Ishikawa (cell line): ENCODE measurements at regions not wholly inside any gene's neighbourhood (a gene's known extent, or its start where the extent isn't known, plus 50 kb on each side); places are given as distances from the start of the nearest gene placed in this dataset.

Experiments
- CEBPB ChIP-seq: IDR thresholded peaks from 2 replicates; pipeline ENCODE4 v1.6.1; 2012
- CREB1 ChIP-seq: IDR thresholded peaks from 2 replicates; pipeline ENCODE4 v1.6.1; 2012; ENCODE audit warnings: low read depth
- EGR1 ChIP-seq: IDR thresholded peaks from 2 replicates; pipeline ENCODE4 v1.6.1; 2012
- EP300 ChIP-seq: IDR thresholded peaks from 2 replicates; pipeline ENCODE4 v1.6.1; 2012; ENCODE audit warnings: borderline replicate concordance
- FOXM1 ChIP-seq: IDR thresholded peaks from 2 replicates; pipeline ENCODE4 v1.6.1; 2012; ENCODE audit warnings: low read depth, borderline replicate concordance
- RAD21 ChIP-seq: IDR thresholded peaks from 2 replicates; pipeline ENCODE4 v1.6.1; 2012; ENCODE audit warnings: low read depth
- REST ChIP-seq: IDR thresholded peaks from 2 replicates; pipeline ENCODE4 v1.6.1; 2012; ENCODE audit warnings: low read depth, mild to moderate bottlenecking
- TAF1 ChIP-seq: IDR thresholded peaks from 2 replicates; pipeline ENCODE4 v1.6.1; 2012; ENCODE audit warnings: low read depth, mild to moderate bottlenecking
- TEAD4 ChIP-seq: IDR thresholded peaks from 2 replicates; pipeline ENCODE4 v1.6.1; 2012
- YY1 ChIP-seq: IDR thresholded peaks from 2 replicates; pipeline ENCODE4 v1.6.1; 2012; ENCODE audit warnings: low read depth
- TF ChIP-seq, protein P1 (sequence below): IDR thresholded peaks from 2 replicates; pipeline ENCODE4 v1.6.1; 2012
- TF ChIP-seq, protein P2 (sequence below): IDR thresholded peaks from 2 replicates; pipeline ENCODE4 v1.6.1; 2012

DNA sequence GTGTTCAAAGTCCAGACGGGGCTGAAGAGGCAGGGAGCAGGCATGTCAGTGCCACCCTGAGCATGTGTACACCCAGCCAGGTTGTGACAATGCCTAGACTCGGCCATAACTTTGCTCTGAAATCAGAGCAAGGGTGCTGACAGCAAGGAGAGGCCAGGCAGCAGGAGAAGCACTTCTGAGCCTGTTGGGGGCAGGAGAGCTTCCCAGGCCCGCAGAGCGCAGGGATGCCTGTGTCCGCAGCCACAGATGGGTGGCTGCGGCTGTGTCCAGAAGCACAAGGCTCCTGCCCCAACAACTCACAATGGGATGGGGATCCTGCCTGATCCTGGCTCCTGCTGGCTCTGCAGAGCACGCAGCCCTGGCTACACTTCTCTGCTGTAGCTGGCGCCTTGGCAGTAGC lies 373.9 kb downstream of the CHSY3 start:
- TF ChIP-seq CEBPB = no peak
- TF ChIP-seq RAD21 = no peak
- TF ChIP-seq REST = no peak
- TF ChIP-seq EGR1 = no peak
- TF ChIP-seq, protein P1, sequence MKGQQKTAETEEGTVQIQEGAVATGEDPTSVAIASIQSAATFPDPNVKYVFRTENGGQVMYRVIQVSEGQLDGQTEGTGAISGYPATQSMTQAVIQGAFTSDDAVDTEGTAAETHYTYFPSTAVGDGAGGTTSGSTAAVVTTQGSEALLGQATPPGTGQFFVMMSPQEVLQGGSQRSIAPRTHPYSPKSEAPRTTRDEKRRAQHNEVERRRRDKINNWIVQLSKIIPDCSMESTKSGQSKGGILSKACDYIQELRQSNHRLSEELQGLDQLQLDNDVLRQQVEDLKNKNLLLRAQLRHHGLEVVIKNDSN = no peak
- no peak for TF ChIP-seq FOXM1
- TF ChIP-seq EP300 = no peak
- TF ChIP-seq, protein P2, sequence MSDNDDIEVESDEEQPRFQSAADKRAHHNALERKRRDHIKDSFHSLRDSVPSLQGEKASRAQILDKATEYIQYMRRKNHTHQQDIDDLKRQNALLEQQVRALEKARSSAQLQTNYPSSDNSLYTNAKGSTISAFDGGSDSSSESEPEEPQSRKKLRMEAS = no peak
- no peak for TF ChIP-seq YY1
- no peak for TF ChIP-seq CREB1
- TF ChIP-seq TEAD4 = no peak
- TF ChIP-seq TAF1 = no peak
